ENCODE measurements at regions not wholly inside any gene's neighbourhood (a gene's known extent, or its start where the extent isn't known, plus 50 kb on each side); places are given as distances from the start of the nearest gene placed in this dataset.

- no peak for DNase-seq (ENCODE audit: extremely low read depth, low read depth)
Measured at GRCh38 chr11:97269527-97269926, 879.7 kb downstream of the JRKL start.

DNA sequence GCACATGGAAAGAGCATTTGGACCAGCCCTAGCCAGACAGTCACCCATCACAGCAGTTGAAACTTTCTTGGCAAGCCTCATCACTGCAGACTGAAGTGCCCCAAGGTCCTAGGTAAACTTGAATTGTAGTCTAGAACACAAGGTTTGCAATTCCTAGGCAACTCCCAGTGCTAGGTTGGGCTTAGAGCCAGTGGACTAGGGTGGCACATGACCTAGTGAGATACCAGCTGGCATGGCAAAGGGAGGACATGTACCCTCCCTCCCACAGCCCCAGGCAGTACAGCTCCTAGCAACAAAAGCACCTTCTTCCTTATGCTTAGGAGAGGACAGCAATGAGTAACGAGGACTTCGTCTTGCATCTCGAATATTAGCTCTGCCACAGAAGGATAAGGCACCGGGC lies 889.5 kb downstream of the JRKL start:
- DNase-seq (ENCODE audit: extremely low read depth, low read depth), result no peak
- no peak for TF ChIP-seq CTCF (IDR thresholded peaks at IDR 0.05; ENCODE audit: low read depth, low read length)

More at GRCh38 chr11:97269527-97269926, 879.7 kb downstream of the JRKL start:
- TF ChIP-seq CTCF (IDR thresholded peaks at IDR 0.05; ENCODE audit: low read depth, low read length), result no peak

DNA sequence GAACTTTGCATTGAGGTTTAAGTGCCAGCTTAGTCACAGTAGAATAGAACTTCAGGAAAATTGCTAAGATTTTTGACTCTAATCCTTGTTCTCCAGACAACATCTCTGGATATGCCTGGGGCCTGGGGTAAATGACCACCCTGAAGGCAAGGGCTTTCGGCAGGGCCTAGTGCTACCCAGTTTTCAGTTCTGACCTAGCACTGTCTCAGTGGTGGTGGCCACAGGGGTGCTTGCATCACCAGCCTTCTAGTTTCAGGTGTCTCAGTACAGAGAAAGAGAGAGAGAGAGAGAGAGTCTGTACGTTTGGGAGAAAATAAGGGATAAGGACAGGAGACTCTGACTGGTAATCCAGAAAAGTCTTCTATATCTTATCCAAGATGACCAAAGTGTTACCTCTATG lies 890.5 kb downstream of the JRKL start:
- DNase-seq (ENCODE audit: extremely low read depth, low read depth), result no peak
- no peak for TF ChIP-seq CTCF (IDR thresholded peaks at IDR 0.05; ENCODE audit: low read depth, low read length)

DNA sequence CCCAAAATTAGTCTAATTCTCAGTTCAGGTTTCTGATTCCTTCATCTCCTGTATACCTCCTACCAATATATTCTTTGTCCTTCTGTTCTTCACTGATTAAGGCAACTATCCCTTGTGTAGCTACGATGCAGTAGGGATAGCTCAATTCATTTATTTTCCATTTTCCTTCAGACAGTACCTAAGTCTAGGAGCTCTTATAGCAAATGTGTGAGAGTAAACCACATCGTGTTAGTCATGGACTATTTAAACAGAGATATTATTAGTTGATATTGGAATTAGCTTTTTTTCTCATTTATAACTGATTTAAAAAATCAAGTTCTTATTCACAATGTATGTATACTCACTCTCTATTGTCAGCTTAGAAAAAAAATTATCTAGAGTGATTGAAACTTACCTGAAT lies 900.0 kb downstream of the JRKL start:
- no peak for TF ChIP-seq CTCF (IDR thresholded peaks at IDR 0.05; ENCODE audit: low read depth, low read length)
- no peak for DNase-seq (ENCODE audit: extremely low read depth, low read depth)

DNA sequence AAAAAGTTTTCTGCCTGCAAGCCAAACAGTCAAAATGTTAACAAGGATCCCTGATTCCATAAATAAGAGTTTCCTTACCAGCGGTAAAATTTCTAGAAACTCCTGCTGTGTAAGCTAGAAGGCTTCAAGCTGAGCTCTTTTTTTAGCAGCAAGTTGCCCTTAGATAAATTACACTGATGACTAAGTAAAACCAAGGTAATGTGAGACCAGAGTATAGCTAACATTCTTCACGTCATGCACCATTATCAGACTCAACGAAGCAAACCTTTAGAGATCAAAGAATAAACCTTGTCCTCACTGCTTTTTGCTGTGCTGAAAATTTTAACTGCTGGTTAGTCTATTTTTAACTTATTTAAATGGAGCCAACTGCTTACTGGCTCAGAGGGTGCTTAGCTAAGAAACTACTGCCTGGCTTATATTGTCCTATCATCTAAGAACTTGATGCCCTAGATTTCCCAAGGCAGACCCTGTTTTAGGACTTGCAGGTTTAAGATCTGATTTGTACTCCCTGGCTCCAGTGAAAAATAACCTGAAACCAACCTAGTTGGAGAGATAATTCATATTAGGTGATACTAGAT lies 900.7 kb downstream of the JRKL start:
- DNase-seq (ENCODE audit: extremely low read depth, low read depth), result no peak
- no peak for TF ChIP-seq CTCF (IDR thresholded peaks at IDR 0.05; ENCODE audit: low read depth, low read length)

DNA sequence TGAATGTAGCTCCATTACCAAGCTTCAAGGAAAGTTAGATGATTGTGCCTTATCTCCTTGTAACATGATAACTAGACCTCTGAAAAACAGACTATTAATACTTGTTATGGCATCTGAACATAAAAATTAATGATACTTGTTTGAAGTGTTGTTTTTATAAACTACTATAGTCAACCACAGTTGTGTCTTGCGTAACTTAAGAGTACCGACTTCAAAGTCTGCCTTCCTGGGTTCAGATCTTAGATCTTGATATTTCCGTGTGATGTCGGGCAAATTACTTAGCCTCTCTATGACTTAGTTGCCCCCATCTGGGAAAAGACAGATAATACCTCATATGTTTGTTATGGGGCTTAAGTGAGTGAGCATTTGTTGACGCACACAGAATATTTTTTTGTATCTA lies 906.5 kb downstream of the JRKL start:
- no peak for TF ChIP-seq CTCF (IDR thresholded peaks at IDR 0.05; ENCODE audit: low read depth, low read length)
- DNase-seq (ENCODE audit: extremely low read depth, low read depth), result no peak

DNA sequence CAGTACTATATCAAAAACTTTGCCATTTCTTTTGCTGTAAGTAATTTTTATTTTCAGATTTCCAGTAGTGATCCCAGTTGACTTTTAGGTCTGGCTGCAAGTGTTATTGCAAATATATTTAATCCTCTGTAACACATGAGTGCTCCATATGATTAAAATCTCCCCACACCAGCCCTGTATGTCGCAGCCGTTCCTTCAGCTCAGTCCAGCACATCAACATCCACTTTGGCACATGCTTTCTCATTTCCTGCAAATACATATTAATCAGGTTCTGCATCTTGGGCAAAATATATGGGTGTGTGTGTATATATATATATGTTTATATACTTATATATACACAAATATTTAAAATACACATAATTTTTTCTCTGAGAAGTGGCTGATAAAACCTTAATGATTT lies 919.5 kb downstream of the JRKL start:
- no peak for TF ChIP-seq CTCF (IDR thresholded peaks at IDR 0.05; ENCODE audit: low read depth, low read length)
- no peak for DNase-seq (ENCODE audit: extremely low read depth, low read depth)

Measured in AG09319 (cell line).